ENCODE measurements at regions not wholly inside any gene's neighbourhood (a gene's known extent, or its start where the extent isn't known, plus 50 kb on each side); places are given as distances from the start of the nearest gene placed in this dataset.

DNA sequence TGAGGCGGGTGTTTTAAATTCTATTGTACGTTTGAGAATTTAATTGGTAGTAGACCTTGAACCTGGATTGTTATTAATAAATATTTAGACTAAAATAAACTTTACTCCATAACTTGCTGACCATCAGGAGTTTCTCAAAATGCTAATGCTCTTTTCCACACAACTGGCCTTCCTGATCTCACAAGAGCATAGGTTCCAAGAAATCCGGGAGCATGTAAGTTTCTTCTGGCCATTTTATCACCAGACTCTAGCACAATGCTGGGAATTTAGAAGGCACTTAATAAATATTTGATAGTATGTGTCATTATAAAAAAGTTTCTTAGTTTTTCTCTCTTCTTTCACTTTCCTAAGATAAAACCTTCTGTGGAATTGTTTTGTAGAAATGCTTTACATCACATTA, 2047.1 kb downstream of the SUCLG1 start:
- H3K4me3 ChIP-seq (replicated peaks in 1 of 2; ENCODE audit: low read depth in 2 of 2, low read length in 2 of 2), result no peak overlapping the region
- DNase-seq (ENCODE audit: low read depth in 2 of 2), result peak in 1 of 2 donors; percentile 4
- TF ChIP-seq, protein P1, sequence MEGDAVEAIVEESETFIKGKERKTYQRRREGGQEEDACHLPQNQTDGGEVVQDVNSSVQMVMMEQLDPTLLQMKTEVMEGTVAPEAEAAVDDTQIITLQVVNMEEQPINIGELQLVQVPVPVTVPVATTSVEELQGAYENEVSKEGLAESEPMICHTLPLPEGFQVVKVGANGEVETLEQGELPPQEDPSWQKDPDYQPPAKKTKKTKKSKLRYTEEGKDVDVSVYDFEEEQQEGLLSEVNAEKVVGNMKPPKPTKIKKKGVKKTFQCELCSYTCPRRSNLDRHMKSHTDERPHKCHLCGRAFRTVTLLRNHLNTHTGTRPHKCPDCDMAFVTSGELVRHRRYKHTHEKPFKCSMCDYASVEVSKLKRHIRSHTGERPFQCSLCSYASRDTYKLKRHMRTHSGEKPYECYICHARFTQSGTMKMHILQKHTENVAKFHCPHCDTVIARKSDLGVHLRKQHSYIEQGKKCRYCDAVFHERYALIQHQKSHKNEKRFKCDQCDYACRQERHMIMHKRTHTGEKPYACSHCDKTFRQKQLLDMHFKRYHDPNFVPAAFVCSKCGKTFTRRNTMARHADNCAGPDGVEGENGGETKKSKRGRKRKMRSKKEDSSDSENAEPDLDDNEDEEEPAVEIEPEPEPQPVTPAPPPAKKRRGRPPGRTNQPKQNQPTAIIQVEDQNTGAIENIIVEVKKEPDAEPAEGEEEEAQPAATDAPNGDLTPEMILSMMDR (IDR thresholded peaks at IDR 0.05; ENCODE audit: low read depth, low read length), result no peak

- H3K4me3 ChIP-seq (replicated peaks in 1 of 2; ENCODE audit: low read depth in 2 of 2, low read length in 2 of 2), result no peak overlapping the region
- DNase-seq (ENCODE audit: low read depth in 2 of 2), result peak; percentile 0 to 39
- TF ChIP-seq, protein P1 (IDR thresholded peaks at IDR 0.05; ENCODE audit: low read depth, low read length), result no peak
Observed at GRCh38 chr2:82411071-82411470, 2048.0 kb downstream of the SUCLG1 start.

GRCh38 chr2:82395531-82395930, 2063.5 kb downstream of the SUCLG1 start:
- TF ChIP-seq, protein P1 (IDR thresholded peaks at IDR 0.05; ENCODE audit: low read depth, low read length), result no peak
- no peak for DNase-seq (ENCODE audit: low read depth in 2 of 2)
- no peak overlapping the region for H3K4me3 ChIP-seq (replicated peaks in 1 of 2; ENCODE audit: low read depth in 2 of 2, low read length in 2 of 2)

GRCh38 chr2:82391386-82391785, 2067.7 kb downstream of the SUCLG1 start:
- no peak for DNase-seq (ENCODE audit: low read depth in 2 of 2)
- TF ChIP-seq, protein P1 (IDR thresholded peaks at IDR 0.05; ENCODE audit: low read depth, low read length), result no peak
- H3K4me3 ChIP-seq (replicated peaks in 1 of 2; ENCODE audit: low read depth in 2 of 2, low read length in 2 of 2), result no peak overlapping the region

- no peak for DNase-seq (ENCODE audit: low read depth in 2 of 2)
- H3K4me3 ChIP-seq (replicated peaks in 1 of 2; ENCODE audit: low read depth in 2 of 2, low read length in 2 of 2), result no peak overlapping the region
- TF ChIP-seq, protein P1 (IDR thresholded peaks at IDR 0.05; ENCODE audit: low read depth, low read length), result no peak
Observed at GRCh38 chr2:82355622-82356021, 2051.1 kb upstream of the LRRTM1 start.

GRCh38 chr2:82345910-82346309, 2041.4 kb upstream of the LRRTM1 start:
- no peak overlapping the region for H3K4me3 ChIP-seq (replicated peaks in 1 of 2; ENCODE audit: low read depth in 2 of 2, low read length in 2 of 2)
- TF ChIP-seq, protein P1 (IDR thresholded peaks at IDR 0.05; ENCODE audit: low read depth, low read length), result no peak
- DNase-seq (ENCODE audit: low read depth in 2 of 2), result no peak

GRCh38 chr2:82344670-82345069, 2040.1 kb upstream of the LRRTM1 start:
- H3K4me3 ChIP-seq (replicated peaks in 1 of 2; ENCODE audit: low read depth in 2 of 2, low read length in 2 of 2), result no peak overlapping the region
- DNase-seq (ENCODE audit: low read depth in 2 of 2), result peak; percentile 2 to 41
- TF ChIP-seq, protein P1 (IDR thresholded peaks at IDR 0.05; ENCODE audit: low read depth, low read length), result no peak
